A549 (cell line): ENCODE measurements at regions not wholly inside any gene's neighbourhood (a gene's known extent, or its start where the extent isn't known, plus 50 kb on each side); places are given as distances from the start of the nearest gene placed in this dataset.

Source experiments
- CTCF ChIP-seq: fragments of >200 bp; sonication (Bioruptor Twin); formaldehyde crosslinking; IDR thresholded peaks from 3 replicates; pipeline ENCODE4 v1.5.1; 2016
- EHMT2 ChIP-seq: fragments of 200-600 bp; sonication (generic); IDR thresholded peaks from 2 replicates; pipeline ENCODE4 v1.6.1; 2016; ENCODE audit warnings: antibody characterized with exemption, low read depth, mild to moderate bottlenecking, moderate library complexity
- EP300 ChIP-seq, 2 experiments: fragments of >200 bp; sonication (Bioruptor Twin); formaldehyde crosslinking; IDR thresholded peaks; 2 replicates in 1 of 2; 3 replicates in 1 of 2; pipeline ENCODE4 v1.6.1; 2016 to 2017
- ESRRA ChIP-seq: fragments of 150-350 bp; IDR thresholded peaks from 2 replicates; pipeline ENCODE4 v1.6.1; 2014; ENCODE audit warnings: mild to moderate bottlenecking, low read length, borderline replicate concordance
- MYC ChIP-seq: IDR thresholded peaks from 2 replicates; pipeline ENCODE4 v1.6.1; 2012; ENCODE audit warnings: mild to moderate bottlenecking, inconsistent platforms, low read length, improper control_type of control experiment, borderline replicate concordance
- POLR2A ChIP-seq: IDR thresholded peaks from 2 replicates; pipeline ENCODE4 v1.6.1; 2012; ENCODE audit warnings: mild to moderate bottlenecking, low read length
- RAD21 ChIP-seq, 2 experiments: fragments of >200 bp in 1 of 2; sonication (Bioruptor Twin) in 1 of 2; formaldehyde crosslinking in 1 of 2; IDR thresholded peaks in 1 of 2; conservative IDR thresholded peaks in 1 of 2; 2 replicates in 1 of 2; 3 replicates in 1 of 2; pipeline ENCODE4 v1.6.1; 2012 to 2018; ENCODE audit warnings: inconsistent platforms in 1 of 2
- REST ChIP-seq: fragments of 200-600 bp; sonication (generic); IDR thresholded peaks from 2 replicates; pipeline ENCODE4 v1.6.1; 2016; ENCODE audit warnings: antibody characterized with exemption, mild to moderate bottlenecking, moderate library complexity
- SMC3 ChIP-seq: fragments of >200 bp; sonication (Bioruptor Twin); formaldehyde crosslinking; IDR thresholded peaks from 3 replicates; pipeline ENCODE4 v1.6.1; 2018; ENCODE audit warnings: inconsistent platforms
- TF ChIP-seq, protein P1 (sequence below): IDR thresholded peaks from 2 replicates; pipeline ENCODE4 v1.6.1; 2012

GRCh38 chr4:75211422-75211821, 278.5 kb downstream of the PARM1 start:
- TF ChIP-seq CTCF (no peak), EP300 (IDR thresholded peaks at IDR 0.05) (no peak), POLR2A (no peak), RAD21 (conservative IDR thresholded peaks at IDR 0.05 in 1 of 2, IDR thresholded peaks at IDR 0.05 in 1 of 2) (no peak), ESRRA (no peak), REST (no peak), SMC3 (no peak), MYC (no peak), EHMT2 (no peak)
- TF ChIP-seq, protein P1, sequence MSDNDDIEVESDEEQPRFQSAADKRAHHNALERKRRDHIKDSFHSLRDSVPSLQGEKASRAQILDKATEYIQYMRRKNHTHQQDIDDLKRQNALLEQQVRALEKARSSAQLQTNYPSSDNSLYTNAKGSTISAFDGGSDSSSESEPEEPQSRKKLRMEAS = no peak
